ENCODE measurements at regions not wholly inside any gene's neighbourhood (a gene's known extent, or its start where the extent isn't known, plus 50 kb on each side); places are given as distances from the start of the nearest gene placed in this dataset.

- TF ChIP-seq CTCF (IDR thresholded peaks at IDR 0.05) (no peak), POLR2A (IDR thresholded peaks at IDR 0.05) (no peak)
Observed at GRCh38 chr13:74067818-74068217, 66.4 kb downstream of the KLF12 start.

Data from body of pancreas (tissue), 4 donors.